OCI-LY7 (cell line): ENCODE measurements at regions not wholly inside any gene's neighbourhood (a gene's known extent, or its start where the extent isn't known, plus 50 kb on each side); places are given as distances from the start of the nearest gene placed in this dataset.

Experiments used
- BruUV-seq: library from RNA; stranded (reverse); fragments of 400-500 nt; replicated peaks from 2 replicates; lab custom pipeline; 2021; lab: Mats Ljungman, UMichigan
- CTCF ChIA-PET: fragments of 300-600 bp; sonication (Branson Sonifier 250); formaldehyde crosslinking; loops from one replicate; lab custom pipeline; 2022; ENCODE audit warnings: antibody characterized with exemption; ENCODE audit not compliant: unreplicated experiment; lab: Charles Lee
- POLR2A ChIA-PET: fragments of 300-600 bp; sonication (Branson Sonifier 250); formaldehyde crosslinking; loops from one replicate; lab custom pipeline; 2022; ENCODE audit warnings: antibody characterized with exemption; lab: Charles Lee
- DNase-seq: peaks from one replicate; pipeline ENCODE4 v3.0.0-alpha.2; 2015; ENCODE audit warnings: low spot score
- H2AFZ ChIP-seq: fragments of 200-600 bp; sonication (generic), shearing (Covaris generic); 2 replicates; pipeline ENCODE4 v1.6.1; 2014; ENCODE audit warnings: mild to moderate bottlenecking, antibody characterized with exemption, low read length, moderate library complexity
- H3K27ac ChIP-seq: fragments of 200-600 bp; sonication (generic); 2 replicates; pipeline ENCODE4 v1.5.1; 2014; ENCODE audit warnings: mixed run types, low read depth, mild to moderate bottlenecking, moderate library complexity, low read length, inconsistent platforms; ENCODE audit not compliant: poor library complexity, severe bottlenecking
- H3K36me3 ChIP-seq: fragments of 200-600 bp; sonication (generic); 2 replicates; pipeline ENCODE4 v1.6.1; 2014; ENCODE audit warnings: mild to moderate bottlenecking, antibody characterized with exemption, low read length, moderate library complexity, mixed read lengths; ENCODE audit not compliant: insufficient read depth
- H3K4me1 ChIP-seq: fragments of 200-600 bp; sonication (generic); 2 replicates; pipeline ENCODE4 v1.5.1; 2014; ENCODE audit warnings: mild to moderate bottlenecking, low read length; ENCODE audit not compliant: insufficient read depth, poor library complexity, severe bottlenecking
- H3K4me2 ChIP-seq: fragments of 200-600 bp; sonication (generic); 2 replicates; pipeline ENCODE4 v1.6.1; 2014; ENCODE audit warnings: mild to moderate bottlenecking, low read length
- H3K4me3 ChIP-seq: fragments of 200-600 bp; sonication (generic); 2 replicates; pipeline ENCODE4 v1.5.1; 2014; ENCODE audit warnings: mild to moderate bottlenecking, low read depth, low read length; ENCODE audit not compliant: poor library complexity, severe bottlenecking
- H3K79me2 ChIP-seq: fragments of 200-600 bp; sonication (generic); 2 replicates; pipeline ENCODE4 v1.6.1; 2016; ENCODE audit warnings: low read depth, mild to moderate bottlenecking, low read length, moderate library complexity, mixed read lengths; ENCODE audit not compliant: insufficient read depth
- H3K9me2 ChIP-seq: fragments of 200-600 bp; sonication (generic); 2 replicates; pipeline ENCODE4 v1.6.1; 2016; ENCODE audit warnings: mild to moderate bottlenecking, low read length, mixed read lengths; ENCODE audit not compliant: insufficient read depth
- H3K9me3 ChIP-seq: fragments of 200-600 bp; sonication (generic); 2 replicates; pipeline ENCODE4 v1.6.1; 2014; ENCODE audit warnings: mild to moderate bottlenecking, mixed run types, low read length, mixed read lengths
- H4K20me1 ChIP-seq: fragments of 200-600 bp; sonication (generic); 2 replicates; pipeline ENCODE4 v1.6.1; 2014; ENCODE audit warnings: mild to moderate bottlenecking, antibody characterized with exemption, low read length, moderate library complexity, mixed read lengths; ENCODE audit not compliant: insufficient read depth
- EZH2phosphoT487 ChIP-seq: fragments of 200-600 bp; sonication (generic); IDR thresholded peaks from 2 replicates; pipeline ENCODE4 v1.6.1; 2018; ENCODE audit warnings: low read depth, borderline replicate concordance, mild to moderate bottlenecking, mixed run types, antibody characterized with exemption, low read length, moderate library complexity, mixed read lengths
- intact Hi-C: fragments of 100-400 bp; cut with micrococcal nuclease; formaldehyde crosslinking; loops from one replicate; pipeline ENCODE4 v1.10.0; 2022; ENCODE audit not compliant: unreplicated experiment
- TF ChIP-seq, protein P1 (sequence below): fragments of 200-600 bp; sonication (generic); conservative IDR thresholded peaks from 2 replicates; pipeline ENCODE4 v1.5.1; 2014; ENCODE audit warnings: mild to moderate bottlenecking, antibody characterized with exemption, low read length, moderate library complexity, mixed read lengths

GRCh38 chr18:8484951-8485350 lies 124.3 kb upstream of the RAB12 start:
- ChIA-PET CTCF (no interaction called here), POLR2A (interaction anchor here (0.6 kb wide), 1 partner anchor 115 kb away, joined by 5 read pairs; no protein-coding TSS in a partner anchor)
- Histone ChIP-seq H3K27ac (no peak overlapping the region), H3K4me2 (no peak overlapping the region), H3K4me3 (no peak overlapping the region), H3K9me2 (no peaks in the 10 kb centered on the region), H3K9me3 (no peaks in the 10 kb centered on the region), H3K36me3 (no peaks in the 10 kb centered on the region), H4K20me1 (no peaks in the 10 kb centered on the region), H3K79me2 (no peaks in the 10 kb centered on the region), H2AFZ (no peak overlapping the region), H3K4me1 (no peaks in the 10 kb centered on the region)
- no TSS peak for BruUV-seq
- no peak for TF ChIP-seq EZH2phosphoT487
- intact Hi-C loops, result loop anchor here (10.0 kb wide), 1 partner anchor 60 kb away; no protein-coding TSS in a partner anchor
- DNase-seq, result no peak

- H3K36me3 ChIP-seq, result no peaks in the 10 kb centered on the region
- no peaks in the 10 kb centered on the region for H4K20me1 ChIP-seq
- H3K9me3 ChIP-seq, result no peaks in the 10 kb centered on the region
- H3K4me1 ChIP-seq, result no peaks in the 10 kb centered on the region
- no peak for DNase-seq
- no peak overlapping the region for H3K4me3 ChIP-seq
- no peak overlapping the region for H3K27ac ChIP-seq
- TF ChIP-seq EZH2phosphoT487, result no peak
- TF ChIP-seq, protein P1, sequence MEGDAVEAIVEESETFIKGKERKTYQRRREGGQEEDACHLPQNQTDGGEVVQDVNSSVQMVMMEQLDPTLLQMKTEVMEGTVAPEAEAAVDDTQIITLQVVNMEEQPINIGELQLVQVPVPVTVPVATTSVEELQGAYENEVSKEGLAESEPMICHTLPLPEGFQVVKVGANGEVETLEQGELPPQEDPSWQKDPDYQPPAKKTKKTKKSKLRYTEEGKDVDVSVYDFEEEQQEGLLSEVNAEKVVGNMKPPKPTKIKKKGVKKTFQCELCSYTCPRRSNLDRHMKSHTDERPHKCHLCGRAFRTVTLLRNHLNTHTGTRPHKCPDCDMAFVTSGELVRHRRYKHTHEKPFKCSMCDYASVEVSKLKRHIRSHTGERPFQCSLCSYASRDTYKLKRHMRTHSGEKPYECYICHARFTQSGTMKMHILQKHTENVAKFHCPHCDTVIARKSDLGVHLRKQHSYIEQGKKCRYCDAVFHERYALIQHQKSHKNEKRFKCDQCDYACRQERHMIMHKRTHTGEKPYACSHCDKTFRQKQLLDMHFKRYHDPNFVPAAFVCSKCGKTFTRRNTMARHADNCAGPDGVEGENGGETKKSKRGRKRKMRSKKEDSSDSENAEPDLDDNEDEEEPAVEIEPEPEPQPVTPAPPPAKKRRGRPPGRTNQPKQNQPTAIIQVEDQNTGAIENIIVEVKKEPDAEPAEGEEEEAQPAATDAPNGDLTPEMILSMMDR, result no peak
- intact Hi-C loops, result loop anchor here (10.0 kb wide), 1 partner anchor 55 kb away; no protein-coding TSS in a partner anchor
- POLR2A ChIA-PET, result no interaction called here
- H3K79me2 ChIP-seq, result no peaks in the 10 kb centered on the region
- H2AFZ ChIP-seq, result no peak overlapping the region
- BruUV-seq, result no TSS peak
- H3K4me2 ChIP-seq, result no peak overlapping the region
- no peaks in the 10 kb centered on the region for H3K9me2 ChIP-seq
- CTCF ChIA-PET, result no interaction called here
These were observed 119.5 kb upstream of the RAB12 start for GRCh38 chr18:8489761-8490160.

- Histone ChIP-seq H3K9me2 (no peaks in the 10 kb centered on the region), H3K9me3 (no peaks in the 10 kb centered on the region), H3K4me1 (no peaks in the 10 kb centered on the region), H3K27ac (no peak overlapping the region), H4K20me1 (no peaks in the 10 kb centered on the region), H2AFZ (no peak overlapping the region), H3K79me2 (no peaks in the 10 kb centered on the region), H3K4me3 (no peak overlapping the region), H3K36me3 (no peaks in the 10 kb centered on the region), H3K4me2 (no peak overlapping the region)
- POLR2A ChIA-PET, result no interaction called here
- TF ChIP-seq, protein P1, result no peak
- no peak for TF ChIP-seq EZH2phosphoT487
- intact Hi-C loops, result no loop called here
- CTCF ChIA-PET, result no interaction called here
- no TSS peak for BruUV-seq
- no peak for DNase-seq
These were observed 117.7 kb upstream of the RAB12 start for GRCh38 chr18:8491516-8491915.
